ENCODE measurements at regions not wholly inside any gene's neighbourhood (a gene's known extent, or its start where the extent isn't known, plus 50 kb on each side); places are given as distances from the start of the nearest gene placed in this dataset.

DNA sequence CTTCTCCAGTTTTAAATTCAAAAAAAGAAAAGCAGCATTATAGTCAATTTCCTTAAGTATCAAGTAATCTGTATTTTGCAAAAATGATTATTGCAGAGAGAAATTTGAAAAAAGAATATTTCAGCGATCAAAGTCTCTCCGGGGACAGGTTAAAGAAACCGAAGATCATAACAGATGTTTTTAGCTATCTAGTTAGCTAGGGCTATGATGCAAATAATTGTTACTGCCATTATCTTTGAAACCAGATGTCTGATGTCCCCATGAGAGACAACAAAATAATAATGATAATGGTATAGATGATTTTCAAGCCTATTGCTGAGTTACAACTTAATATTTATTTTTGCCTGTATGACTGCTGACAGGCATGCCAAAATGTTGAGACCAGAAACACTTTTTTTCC lies 1326.0 kb downstream of the PLA2G4A start:
- no peak for TF ChIP-seq CTCF (IDR thresholded peaks at IDR 0.05)
- TF ChIP-seq POLR2A (IDR thresholded peaks at IDR 0.05), result no peak

All from right lobe of liver (tissue), 4 donors.